ENCODE measurements at regions not wholly inside any gene's neighbourhood (a gene's known extent, or its start where the extent isn't known, plus 50 kb on each side); places are given as distances from the start of the nearest gene placed in this dataset.

- Histone ChIP-seq H3K4me3 (replicated peaks in 1 of 2; ENCODE audit: low read depth in 1 of 2, low read length in 2 of 2) (no peak overlapping the region), H2AFZ (ENCODE audit: low read depth, low read length, poor library complexity, severe bottlenecking) (no peak overlapping the region), H3K9ac (ENCODE audit: low read length) (no peak overlapping the region), H3K27me3 (ENCODE audit: insufficient read depth, low read length) (no peaks in the 10 kb centered on the region), H3K4me2 (ENCODE audit: low read length) (no peak overlapping the region), H3K9me2 (ENCODE audit: insufficient read depth) (no peaks in the 10 kb centered on the region), H4K20me1 (ENCODE audit: insufficient read depth) (no peaks in the 10 kb centered on the region), H3K9me3 (ENCODE audit: control insufficient read depth in 1 of 2, insufficient read depth in 1 of 2, low read depth in 1 of 2, low read length in 2 of 2) (no peaks in the 10 kb centered on the region), H3K79me2 (ENCODE audit: insufficient read depth, low read length) (no peaks in the 10 kb centered on the region), H3K36me3 (ENCODE audit: control insufficient read depth in 1 of 2, insufficient read depth in 2 of 2, low read length in 2 of 2) (no peaks in the 10 kb centered on the region), H3K27ac (ENCODE audit: low read depth, low read length) (no peak overlapping the region), H3K4me1 (ENCODE audit: control insufficient read depth in 1 of 2, insufficient read depth in 2 of 2, low read length in 2 of 2) (no peaks in the 10 kb centered on the region)
- ATAC-seq (no peak), DNase-seq (ENCODE audit: low read depth, low spot score) (no peak)
- ChIA-PET POLR2A (no interaction called here), CTCF (no interaction called here), RAD21 (ENCODE audit: low non-redundant PET in 1 of 2, low total read pairs in 2 of 2, uncharacterized antibody in 2 of 2, unreplicated experiment in 2 of 2) (no interaction called here)
- TF ChIP-seq POLR2AphosphoS5 (IDR thresholded peaks at IDR 0.05; ENCODE audit: low read depth, low read length) (no peak), YY1 (IDR thresholded peaks at IDR 0.05; ENCODE audit: extremely low read depth, insufficient replicate concordance, low read depth, low read length) (no peak), ZFX (IDR thresholded peaks at IDR 0.05) (no peak), JUND (IDR thresholded peaks at IDR 0.05) (no peak), FOSL1 (IDR thresholded peaks at IDR 0.05; ENCODE audit: low read depth) (no peak), CBX3 (IDR thresholded peaks at IDR 0.05; ENCODE audit: low read depth) (no peak), EZH2phosphoT487 (IDR thresholded peaks at IDR 0.05; ENCODE audit: borderline replicate concordance) (no peak), CTCF (IDR thresholded peaks at IDR 0.05 in 2 of 3, conservative IDR thresholded peaks at IDR 0.05 in 1 of 3; ENCODE audit: borderline replicate concordance in 1 of 3, insufficient read depth in 1 of 3, low read depth in 2 of 3, low read length in 2 of 3) (no peak), CEBPB (IDR thresholded peaks at IDR 0.05; ENCODE audit: low read depth) (no peak)
- TF ChIP-seq, protein P1, sequence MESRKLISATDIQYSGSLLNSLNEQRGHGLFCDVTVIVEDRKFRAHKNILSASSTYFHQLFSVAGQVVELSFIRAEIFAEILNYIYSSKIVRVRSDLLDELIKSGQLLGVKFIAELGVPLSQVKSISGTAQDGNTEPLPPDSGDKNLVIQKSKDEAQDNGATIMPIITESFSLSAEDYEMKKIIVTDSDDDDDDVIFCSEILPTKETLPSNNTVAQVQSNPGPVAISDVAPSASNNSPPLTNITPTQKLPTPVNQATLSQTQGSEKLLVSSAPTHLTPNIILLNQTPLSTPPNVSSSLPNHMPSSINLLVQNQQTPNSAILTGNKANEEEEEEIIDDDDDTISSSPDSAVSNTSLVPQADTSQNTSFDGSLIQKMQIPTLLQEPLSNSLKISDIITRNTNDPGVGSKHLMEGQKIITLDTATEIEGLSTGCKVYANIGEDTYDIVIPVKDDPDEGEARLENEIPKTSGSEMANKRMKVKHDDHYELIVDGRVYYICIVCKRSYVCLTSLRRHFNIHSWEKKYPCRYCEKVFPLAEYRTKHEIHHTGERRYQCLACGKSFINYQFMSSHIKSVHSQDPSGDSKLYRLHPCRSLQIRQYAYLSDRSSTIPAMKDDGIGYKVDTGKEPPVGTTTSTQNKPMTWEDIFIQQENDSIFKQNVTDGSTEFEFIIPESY (IDR thresholded peaks at IDR 0.05; ENCODE audit: extremely low read depth, insufficient replicate concordance, low read length): no peak
- TF ChIP-seq, protein P2, sequence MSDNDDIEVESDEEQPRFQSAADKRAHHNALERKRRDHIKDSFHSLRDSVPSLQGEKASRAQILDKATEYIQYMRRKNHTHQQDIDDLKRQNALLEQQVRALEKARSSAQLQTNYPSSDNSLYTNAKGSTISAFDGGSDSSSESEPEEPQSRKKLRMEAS (IDR thresholded peaks at IDR 0.05): no peak
- no TSS peak for BruUV-seq (replicated peaks)
- intact Hi-C loops (cut with micrococcal nuclease): no loop called here
Measured at GRCh38 chr14:38336298-38336697, 80.4 kb upstream of the CLEC14A start.

Measured in HCT116 (cell line).